ENCODE measurements at regions not wholly inside any gene's neighbourhood (a gene's known extent, or its start where the extent isn't known, plus 50 kb on each side); places are given as distances from the start of the nearest gene placed in this dataset.

GRCh38 chr6:98054453-98054852 is 771.4 kb upstream of the MMS22L start:
- TF ChIP-seq CTCF (IDR thresholded peaks at IDR 0.05; ENCODE audit: control extremely low read depth in 1 of 3, insufficient read depth in 1 of 3, low read depth in 1 of 3, low read length in 3 of 3) (peak in 1 of 3 experiments; percentile 13; a peak in 1 of 4 replicates), CREB1 (IDR thresholded peaks at IDR 0.05) (no peak), SAP30 (IDR thresholded peaks at IDR 0.05; ENCODE audit: insufficient read depth, insufficient replicate concordance, low read length) (no peak), POLR2AphosphoS5 (IDR thresholded peaks at IDR 0.05; ENCODE audit: low read depth, low read length) (no peak), EZH2 (IDR thresholded peaks at IDR 0.05; ENCODE audit: low read depth, low read length, severe bottlenecking) (no peak), JUN (IDR thresholded peaks at IDR 0.05; ENCODE audit: low read depth, low read length) (no peak), POLR2A (IDR thresholded peaks at IDR 0.05; ENCODE audit: control extremely low read depth in 1 of 2, low read depth in 2 of 2, low read length in 2 of 2) (no peak), E2F6 (IDR thresholded peaks at IDR 0.05) (no peak), BRCA1 (IDR thresholded peaks at IDR 0.05; ENCODE audit: low read depth, low read length) (no peak), ASH2L (IDR thresholded peaks at IDR 0.05; ENCODE audit: low read length) (no peak), TBP (IDR thresholded peaks at IDR 0.05; ENCODE audit: low read depth, low read length) (no peak)
